Stimulated activated CD4-positive, alpha-beta T cell treated with anti-CD3 and anti-CD28 coated beads, Interleukin-15, amount 100 ng/mL, for 24 hours (primary cell): ENCODE measurements at regions not wholly inside any gene's neighbourhood (a gene's known extent, or its start where the extent isn't known, plus 50 kb on each side); places are given as distances from the start of the nearest gene placed in this dataset.
"Not testable (repeated sequence)": the region's sequence is repeated elsewhere in the genome, so short reads cannot be mapped to it uniquely, and the experiment has no call there.

ENCODE experiments used
- DNase-seq: peaks from one replicate; pipeline ENCODE4 v3.0.0-alpha.2; 2020

GRCh38 chr1:221541296-221541695, 200.6 kb downstream of the DUSP10 start:
- no peak for DNase-seq

DNA sequence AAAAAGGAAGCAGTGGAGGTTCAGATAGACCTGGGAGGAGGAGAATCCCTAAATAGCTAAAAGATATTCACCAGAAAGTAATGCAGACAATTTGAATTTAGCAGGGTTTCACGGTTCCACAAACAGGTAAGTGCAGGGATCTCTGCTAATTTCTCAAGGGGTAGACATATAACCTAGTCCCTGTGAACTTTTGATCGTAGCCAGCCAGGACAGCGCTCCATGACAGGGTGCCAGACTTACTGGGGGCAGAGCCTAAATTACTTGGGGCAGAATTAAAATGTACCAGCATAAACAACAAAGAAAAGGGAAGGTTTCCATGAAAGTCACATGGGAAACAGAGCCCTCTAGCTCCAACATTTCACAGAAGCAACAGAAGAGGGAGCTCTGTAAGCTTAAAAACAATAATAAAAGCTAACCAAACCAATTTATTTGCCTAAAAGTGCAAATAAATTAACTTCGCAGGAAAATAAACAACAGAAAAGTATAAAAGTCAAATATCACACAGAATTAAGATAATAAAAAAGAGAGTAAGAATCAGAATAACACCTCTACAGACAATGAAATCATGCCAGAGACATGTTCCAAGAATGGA, 198.3 kb downstream of the DUSP10 start:
- no peak for DNase-seq

GRCh38 chr1:221548942-221549341, 192.9 kb downstream of the DUSP10 start:
- DNase-seq, result no peak

GRCh38 chr1:221549815-221550214, 192.1 kb downstream of the DUSP10 start:
- no peak for DNase-seq

DNA sequence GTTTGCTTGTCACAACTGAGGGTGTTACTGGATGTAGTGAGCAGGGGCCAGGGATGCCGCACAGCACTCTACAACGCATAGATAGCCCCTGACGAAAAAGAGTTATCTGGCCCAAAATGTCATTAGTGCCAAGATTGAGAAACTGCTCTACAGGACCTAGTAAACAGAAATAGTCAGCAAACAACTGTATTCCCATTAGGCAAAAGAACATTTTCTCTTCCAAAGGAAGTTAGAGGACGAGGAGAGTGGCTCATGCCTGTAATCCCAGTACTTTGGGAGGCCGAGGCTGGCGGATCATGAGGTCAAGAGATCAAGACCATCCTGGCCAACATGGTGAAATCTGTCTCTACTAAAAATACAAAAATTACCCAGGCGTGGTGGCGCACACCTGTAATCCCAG, 189.1 kb downstream of the DUSP10 start:
- DNase-seq, result not testable (repeated sequence)

DNA sequence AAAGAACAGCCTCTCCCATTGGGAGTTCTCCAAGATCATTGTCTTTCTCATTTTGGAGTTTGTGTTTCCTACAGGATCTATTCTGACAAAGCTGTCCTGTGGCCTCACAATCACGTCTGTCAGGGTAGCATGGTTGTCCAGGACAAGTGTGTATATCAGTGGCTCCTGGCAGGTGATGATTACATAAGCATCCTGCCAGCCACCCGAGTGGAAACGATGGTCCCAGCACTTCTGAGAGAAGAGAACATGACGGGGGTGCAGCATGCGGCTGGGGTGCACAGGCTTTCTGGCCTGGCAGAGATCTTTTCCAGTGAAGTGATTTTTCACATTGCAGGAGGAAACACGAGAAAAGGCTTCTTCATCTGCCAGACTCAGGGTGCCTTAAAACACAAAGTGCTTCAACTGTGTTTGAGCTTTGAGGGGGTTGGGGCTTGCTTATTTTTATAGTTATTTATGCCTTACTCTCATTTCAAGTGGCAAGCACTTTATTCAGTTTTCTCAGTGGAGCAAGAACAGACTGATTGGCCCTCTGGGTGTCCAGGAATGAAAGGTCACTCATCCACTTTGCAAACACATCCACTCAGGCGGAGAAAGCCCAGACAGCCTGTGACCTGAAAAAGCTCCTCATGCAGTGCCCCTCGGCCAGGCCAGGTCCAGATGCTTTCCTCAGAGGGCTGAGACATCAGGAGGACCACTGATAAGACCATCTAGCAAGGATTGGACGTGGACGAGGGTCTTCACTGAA, 186.0 kb downstream of the DUSP10 start:
- no peak for DNase-seq

GRCh38 chr1:221556435-221556834, 185.5 kb downstream of the DUSP10 start:
- no peak for DNase-seq

DNA sequence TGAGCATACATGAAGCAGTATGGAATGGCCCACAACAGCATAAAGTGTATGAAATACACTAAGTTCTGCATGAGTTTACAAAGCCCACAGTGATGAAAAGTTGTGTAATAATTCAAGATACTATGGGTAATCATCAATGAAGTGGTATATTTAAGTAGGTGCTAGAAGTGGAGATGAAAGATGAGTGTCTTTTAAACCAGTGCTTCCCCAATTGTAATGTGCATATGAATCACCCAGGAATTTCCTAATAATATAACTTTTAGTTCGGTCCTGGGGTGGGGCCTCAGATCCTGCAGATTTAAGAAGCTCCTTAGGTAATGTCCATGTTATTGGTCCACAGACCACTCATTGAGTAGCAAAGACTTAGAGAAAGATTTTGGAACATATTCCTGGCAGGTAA, 184.9 kb downstream of the DUSP10 start:
- no peak for DNase-seq

GRCh38 chr1:221558396-221558795, 183.5 kb downstream of the DUSP10 start:
- no peak for DNase-seq

GRCh38 chr1:221559911-221560310, 182.0 kb downstream of the DUSP10 start:
- no peak for DNase-seq

- no peak for DNase-seq
Measured at GRCh38 chr1:221562542-221563475, 179.1 kb downstream of the DUSP10 start.

GRCh38 chr1:221563476-221563921, 178.4 kb downstream of the DUSP10 start:
- no peak for DNase-seq

- DNase-seq, result no peak
Measured at GRCh38 chr1:221564891-221565290, 177.0 kb downstream of the DUSP10 start.

- DNase-seq, result no peak
Measured at GRCh38 chr1:221565711-221566110, 176.2 kb downstream of the DUSP10 start.

DNA sequence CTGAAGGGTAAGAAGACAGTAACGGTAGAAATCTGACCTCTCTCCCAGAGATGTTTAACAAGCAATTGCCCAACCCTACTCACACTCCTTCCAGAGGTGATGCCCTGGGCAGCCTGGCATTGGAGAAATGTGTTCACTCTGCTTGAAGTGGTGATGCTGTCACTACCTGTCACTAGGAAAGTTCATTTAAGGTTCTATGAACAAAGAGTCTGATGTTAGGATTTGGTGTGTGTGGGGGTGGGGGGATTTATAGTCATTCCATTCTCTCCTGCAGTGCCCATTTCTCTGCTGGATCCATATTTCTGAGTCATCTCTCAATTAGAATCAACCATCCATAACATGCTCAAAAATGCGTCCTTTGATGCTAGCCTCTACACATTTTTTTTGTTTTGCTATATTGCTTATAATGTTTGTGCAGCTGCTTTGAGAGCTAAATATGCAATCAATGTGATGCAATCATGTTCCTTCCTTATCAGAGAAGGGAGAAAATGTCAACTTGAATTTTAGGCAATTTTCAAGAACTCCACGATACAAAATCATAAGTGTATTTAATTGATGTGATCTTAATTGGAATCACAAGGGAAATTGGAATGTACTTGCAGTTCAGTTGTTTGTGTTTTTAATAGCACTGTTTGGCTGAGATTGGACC, 173.9 kb downstream of the DUSP10 start:
- DNase-seq, result no peak

DNA sequence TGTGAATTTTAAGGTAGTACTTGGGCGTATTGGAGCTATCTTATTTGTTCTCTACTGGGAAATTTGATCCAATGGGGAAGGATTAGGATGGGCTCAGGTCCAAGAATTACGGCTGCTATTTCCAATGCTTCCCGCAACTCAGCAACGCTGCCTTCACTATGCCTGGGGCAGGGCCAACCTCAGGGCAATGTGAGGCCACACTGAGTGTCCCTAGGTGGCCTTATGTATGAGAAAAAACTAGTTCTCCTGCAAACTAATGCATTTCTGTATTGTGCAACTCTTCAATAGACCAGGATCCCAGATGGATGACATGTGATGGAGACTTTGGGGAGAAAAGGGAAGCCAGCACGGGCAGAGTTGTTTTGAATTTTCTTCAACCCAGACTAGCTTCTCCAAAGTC, 168.1 kb downstream of the DUSP10 start:
- DNase-seq, result no peak

GRCh38 chr1:221574529-221574928, 167.4 kb downstream of the DUSP10 start:
- DNase-seq, result no peak

DNA sequence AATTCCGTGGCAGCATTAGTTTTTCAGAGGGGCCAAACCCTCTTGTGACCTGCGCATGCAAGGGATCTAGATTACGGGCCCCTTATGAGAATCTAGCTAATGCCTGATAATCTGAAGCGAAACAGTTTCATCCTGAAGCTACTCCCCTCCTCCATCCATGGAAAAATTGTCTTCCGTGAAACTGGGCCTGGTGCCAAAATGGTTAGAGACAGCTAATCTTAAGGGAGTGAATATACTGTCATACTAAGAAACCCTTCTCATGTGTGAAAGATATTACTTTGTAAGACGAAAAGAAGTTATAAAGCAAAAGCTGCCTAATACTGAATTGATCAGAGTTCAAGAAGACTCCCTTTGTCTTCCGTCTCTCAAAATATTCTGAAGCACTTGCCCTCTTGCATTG, 166.3 kb downstream of the DUSP10 start:
- no peak for DNase-seq

DNA sequence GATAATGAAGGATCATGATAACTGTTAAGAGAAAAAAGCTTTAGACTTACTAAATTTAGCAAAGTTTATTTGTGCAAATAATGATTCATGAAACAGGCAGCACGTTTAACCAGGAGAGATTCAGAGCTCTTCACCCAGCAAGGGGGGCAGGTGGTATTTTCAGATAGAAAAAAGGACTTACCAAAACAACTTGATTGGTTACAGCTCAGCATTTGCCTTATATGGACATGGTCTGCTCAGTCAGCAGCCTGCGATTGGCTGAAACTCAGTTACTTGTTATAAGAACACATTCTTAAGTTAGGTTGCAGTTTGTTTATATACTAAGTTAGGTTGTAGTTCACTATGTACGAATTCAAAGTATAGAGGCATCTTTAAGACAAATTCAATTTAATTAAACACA, 165.6 kb downstream of the DUSP10 start:
- DNase-seq, result no peak

DNA sequence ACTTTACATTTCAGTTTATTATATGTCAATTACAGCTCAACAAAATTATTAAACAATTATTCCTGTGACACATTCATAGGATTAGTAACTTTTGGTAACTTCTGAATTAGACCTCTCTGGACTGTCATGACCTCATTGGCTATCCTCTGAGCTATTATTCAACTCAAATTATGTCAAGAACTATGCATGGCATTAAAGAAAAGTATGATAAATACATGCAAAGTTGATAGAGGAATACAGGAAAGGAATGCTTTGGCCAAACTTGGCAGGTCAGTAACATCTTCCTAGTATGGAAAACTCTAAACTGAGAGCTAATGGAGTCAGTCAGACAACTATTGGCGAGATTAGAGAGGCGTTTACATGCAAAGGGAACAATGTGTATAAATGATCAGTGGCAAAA, 158.4 kb downstream of the DUSP10 start:
- DNase-seq, result no peak

DNA sequence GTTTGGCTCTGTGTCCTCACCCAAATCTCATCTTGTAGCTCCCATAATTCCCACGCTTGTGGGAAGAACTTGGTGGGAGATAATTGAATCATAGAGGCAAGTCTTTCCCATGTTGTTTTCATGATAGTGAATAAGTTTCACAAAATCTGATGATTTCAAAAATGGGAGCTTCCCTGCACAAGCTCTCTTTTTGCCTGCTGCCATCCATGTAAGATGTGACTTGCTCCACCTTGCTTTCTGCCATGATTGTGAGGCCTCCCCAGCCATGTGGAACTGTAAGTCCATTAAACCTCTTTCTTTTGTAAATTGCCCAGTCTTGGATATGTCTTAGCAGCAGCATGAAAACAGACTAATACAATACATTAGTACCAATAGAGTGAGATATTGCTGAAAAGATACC, 154.9 kb downstream of the DUSP10 start:
- not testable (repeated sequence) for DNase-seq

DNA sequence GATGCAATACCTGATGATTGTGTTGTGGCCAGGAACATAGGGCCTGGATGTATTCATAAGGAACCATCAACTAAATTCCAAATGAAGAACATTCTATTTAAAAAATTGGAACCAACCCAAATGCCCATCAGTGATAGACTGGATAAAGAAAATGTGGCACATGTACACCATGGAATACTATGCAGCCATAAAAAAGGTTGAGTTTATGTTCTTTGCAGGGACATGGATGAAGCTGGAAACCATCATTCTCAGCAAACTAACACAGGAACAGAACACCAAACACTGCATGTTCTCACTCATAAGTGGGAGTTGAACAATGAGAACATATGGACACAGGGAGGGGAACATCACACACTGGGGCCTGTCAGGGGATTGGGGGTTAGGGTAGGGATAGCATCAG, 150.6 kb downstream of the DUSP10 start:
- DNase-seq, result not testable (repeated sequence)

DNA sequence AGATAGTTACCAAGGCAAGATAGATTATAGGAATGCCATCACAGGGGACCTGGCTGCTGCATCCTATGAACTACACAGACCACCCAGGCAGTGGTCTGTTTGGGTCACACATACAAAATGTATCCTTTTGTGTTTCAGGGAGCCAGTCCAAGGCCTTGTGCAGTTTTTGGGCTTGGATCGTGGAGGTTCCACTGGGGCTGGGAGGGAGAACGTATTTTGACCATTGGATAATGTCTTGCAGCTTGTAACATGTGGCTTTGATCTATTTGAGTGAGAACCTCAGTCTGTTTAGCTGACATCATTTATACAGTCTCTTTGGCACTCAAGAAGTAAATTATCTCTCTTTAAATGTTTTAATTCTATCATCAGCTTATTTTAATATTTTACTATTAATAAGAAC, 147.3 kb downstream of the DUSP10 start:
- DNase-seq, result no peak
